Panc1 (cell line): ENCODE measurements at regions not wholly inside any gene's neighbourhood (a gene's known extent, or its start where the extent isn't known, plus 50 kb on each side); places are given as distances from the start of the nearest gene placed in this dataset.
A peak's percentile ranks its signal among the peaks of the same experiment; 100 is the strongest.

Experiments used
- ATAC-seq: fragments of 200-7000 bp; cut with Tn5 transposase; 2 replicates; pipeline ENCODE4 v1.9.1; 2020; ENCODE audit warnings: mild to moderate bottlenecking, moderate library complexity
- BruUV-seq: library from RNA; stranded (reverse); fragments of 400-500 nt; replicated peaks from 2 replicates; lab custom pipeline; 2021; lab: Mats Ljungman, UMichigan
- CTCF ChIA-PET: fragments of 300-600 bp; sonication (Branson Sonifier 250); formaldehyde crosslinking; loops from one replicate; lab custom pipeline; 2022; ENCODE audit warnings: antibody characterized with exemption; lab: Charles Lee
- POLR2A ChIA-PET: fragments of 300-600 bp; sonication (Branson Sonifier 250); formaldehyde crosslinking; loops from one replicate; lab custom pipeline; 2022; ENCODE audit warnings: antibody characterized with exemption; lab: Charles Lee
- DNase-seq: peaks from one replicate; pipeline ENCODE4 v3.0.0-alpha.2; 2010; ENCODE audit warnings: low read depth, low spot score
- H3K27ac ChIP-seq: 2 replicates; pipeline ENCODE4 v1.5.1; 2011; ENCODE audit warnings: mild to moderate bottlenecking, low read length, inconsistent platforms
- H3K27me3 ChIP-seq: fragments of 200-500 bp; sonication (Bioruptor generic); 2 replicates; pipeline ENCODE4 v1.6.0; 2014; ENCODE audit warnings: low read length, inconsistent platforms; ENCODE audit not compliant: control insufficient read depth, insufficient read depth
- H3K36me3 ChIP-seq: fragments of 200-500 bp; sonication (Bioruptor generic); 2 replicates; pipeline ENCODE4 v1.5.1; 2014; ENCODE audit warnings: inconsistent platforms, mild to moderate bottlenecking, low read length, moderate library complexity; ENCODE audit not compliant: control insufficient read depth, insufficient read depth
- H3K4me1 ChIP-seq: 2 replicates; pipeline ENCODE4 v1.5.1; 2011; ENCODE audit warnings: inconsistent platforms, mild to moderate bottlenecking, low read length, moderate library complexity; ENCODE audit not compliant: control insufficient read depth, insufficient read depth
- H3K4me3 ChIP-seq, 2 experiments: 2 replicates each; pipeline ENCODE4 v1.5.1; 2011 to 2012; ENCODE audit warnings: low read depth in 2 of 2, low read length in 2 of 2, mild to moderate bottlenecking in 2 of 2, inconsistent platforms in 1 of 2, moderate library complexity in 1 of 2
- H3K9me3 ChIP-seq: fragments of 200-500 bp; sonication (Bioruptor generic); 2 replicates; pipeline ENCODE4 v1.5.1; 2014; ENCODE audit warnings: low read depth, mild to moderate bottlenecking, inconsistent platforms, low read length, moderate library complexity; ENCODE audit not compliant: control insufficient read depth, insufficient read depth
- POLR2AphosphoS5 ChIP-seq: IDR thresholded peaks from 2 replicates; pipeline ENCODE4 v1.6.1; 2012; ENCODE audit warnings: mild to moderate bottlenecking, low read depth, low read length, moderate library complexity
- REST ChIP-seq, 2 experiments: IDR thresholded peaks; 2 replicates each; pipeline ENCODE4 v1.6.1; 2011 to 2012; ENCODE audit warnings: low read depth in 2 of 2, control low read depth in 1 of 2, low read length in 1 of 2, mild to moderate bottlenecking in 1 of 2, moderate library complexity in 1 of 2; ENCODE audit not compliant: insufficient read depth in 1 of 2
- SIN3A ChIP-seq: IDR thresholded peaks from 2 replicates; pipeline ENCODE4 v1.6.1; 2012; ENCODE audit warnings: low read depth, mild to moderate bottlenecking, low read length, moderate library complexity, borderline replicate concordance; ENCODE audit not compliant: insufficient read depth
- TCF7L2 ChIP-seq: IDR thresholded peaks from 2 replicates; pipeline ENCODE4 v1.6.1; 2011; ENCODE audit warnings: mild to moderate bottlenecking, low read depth, low read length, inconsistent platforms
- in situ Hi-C: cut with HindIII; loops from 2 replicates; pipeline ENCODE4 v1.10.0; 2016; ENCODE audit warnings: low sequenced_read_pairs, low pct_unique_long_range_greater_than_20kb
- intact Hi-C: fragments of 100-400 bp; cut with micrococcal nuclease; formaldehyde crosslinking; loops from one replicate; pipeline ENCODE4 v1.10.0; 2022; ENCODE audit not compliant: unreplicated experiment
- TF ChIP-seq, protein P1 (sequence below): fragments of 450-650 bp; IDR thresholded peaks from 2 replicates; pipeline ENCODE4 v1.5.1; 2017; ENCODE audit warnings: mild to moderate bottlenecking

GRCh38 chr6:148602136-148602535 is 144.7 kb upstream of the UST start:
- intact Hi-C loops: no loop called here

DNA sequence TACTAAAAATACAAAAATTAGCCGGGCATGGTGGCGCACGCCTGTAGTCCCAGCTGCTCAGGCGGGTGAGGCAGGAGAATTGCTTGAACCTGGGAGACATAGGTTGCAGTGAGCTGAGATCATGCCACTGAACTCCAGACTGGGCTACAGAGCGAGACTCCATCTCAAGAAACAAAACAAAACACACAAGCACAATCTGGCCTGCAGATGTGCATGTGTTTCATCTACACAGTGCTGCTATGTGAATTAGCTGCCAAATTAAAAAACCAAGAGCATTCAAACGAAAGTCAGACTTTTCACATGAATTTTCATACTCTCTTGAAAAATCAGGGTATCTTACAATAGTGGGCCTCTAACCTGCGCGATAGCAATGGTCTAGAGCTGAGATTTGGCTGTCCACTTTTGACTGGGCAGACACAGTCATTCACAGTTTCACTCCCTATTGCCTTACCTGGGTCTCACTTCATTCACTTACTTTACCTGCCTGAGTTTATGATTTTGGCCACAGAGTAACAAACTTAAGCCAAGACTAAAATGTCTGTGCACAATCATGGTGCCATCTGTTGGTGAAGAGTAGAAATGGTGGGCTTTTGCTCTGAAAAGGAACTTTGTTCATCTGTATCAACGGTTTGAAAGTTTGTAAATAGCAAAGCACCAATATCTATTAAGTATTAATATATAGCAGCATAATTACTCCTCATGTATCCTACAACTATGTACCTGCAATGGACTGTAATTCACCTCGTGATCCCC is 138.5 kb upstream of the UST start:
- Histone ChIP-seq H3K27me3 (no peaks in the 10 kb centered on the region), H3K9me3 (no peaks in the 10 kb centered on the region), H3K27ac (no peak overlapping the region), H3K4me3 (no peak overlapping the region), H3K4me1 (no peaks in the 10 kb centered on the region), H3K36me3 (no peaks in the 10 kb centered on the region)
- in situ Hi-C loops (no loop called here), intact Hi-C loops (no loop called here)
- TF ChIP-seq REST (IDR thresholded peaks at IDR 0.05; ENCODE audit: insufficient read depth in 1 of 2, low read depth in 2 of 2, low read length in 1 of 2): no peak
- TF ChIP-seq, protein P1, sequence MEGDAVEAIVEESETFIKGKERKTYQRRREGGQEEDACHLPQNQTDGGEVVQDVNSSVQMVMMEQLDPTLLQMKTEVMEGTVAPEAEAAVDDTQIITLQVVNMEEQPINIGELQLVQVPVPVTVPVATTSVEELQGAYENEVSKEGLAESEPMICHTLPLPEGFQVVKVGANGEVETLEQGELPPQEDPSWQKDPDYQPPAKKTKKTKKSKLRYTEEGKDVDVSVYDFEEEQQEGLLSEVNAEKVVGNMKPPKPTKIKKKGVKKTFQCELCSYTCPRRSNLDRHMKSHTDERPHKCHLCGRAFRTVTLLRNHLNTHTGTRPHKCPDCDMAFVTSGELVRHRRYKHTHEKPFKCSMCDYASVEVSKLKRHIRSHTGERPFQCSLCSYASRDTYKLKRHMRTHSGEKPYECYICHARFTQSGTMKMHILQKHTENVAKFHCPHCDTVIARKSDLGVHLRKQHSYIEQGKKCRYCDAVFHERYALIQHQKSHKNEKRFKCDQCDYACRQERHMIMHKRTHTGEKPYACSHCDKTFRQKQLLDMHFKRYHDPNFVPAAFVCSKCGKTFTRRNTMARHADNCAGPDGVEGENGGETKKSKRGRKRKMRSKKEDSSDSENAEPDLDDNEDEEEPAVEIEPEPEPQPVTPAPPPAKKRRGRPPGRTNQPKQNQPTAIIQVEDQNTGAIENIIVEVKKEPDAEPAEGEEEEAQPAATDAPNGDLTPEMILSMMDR: peak; percentile 49
- ChIA-PET POLR2A (no interaction called here), CTCF (no interaction called here)
- ATAC-seq (no peak), DNase-seq (no peak)
- no TSS peak for BruUV-seq

More at GRCh38 chr6:148602136-148602535, 144.7 kb upstream of the UST start:
- no TSS peak for BruUV-seq
- no peaks in the 10 kb centered on the region for H3K27me3 ChIP-seq
- H3K9me3 ChIP-seq: no peaks in the 10 kb centered on the region
- TF ChIP-seq, protein P1: no peak
- no peak for TF ChIP-seq SIN3A
- no peak for TF ChIP-seq TCF7L2
- TF ChIP-seq POLR2AphosphoS5: no peak
- TF ChIP-seq REST (IDR thresholded peaks at IDR 0.05; ENCODE audit: insufficient read depth in 1 of 2, low read depth in 2 of 2, low read length in 1 of 2): no peak
- in situ Hi-C loops: no loop called here
- DNase-seq: no peak
- H3K36me3 ChIP-seq: no peaks in the 10 kb centered on the region
- H3K4me3 ChIP-seq: no peak overlapping the region
- H3K27ac ChIP-seq: no peak overlapping the region
- ChIA-PET CTCF (interaction anchor here (0.6 kb wide), 1 partner anchor 29 kb away, joined by 3 read pairs; no protein-coding TSS in a partner anchor), POLR2A (no interaction called here)
- no peak for ATAC-seq
- no peaks in the 10 kb centered on the region for H3K4me1 ChIP-seq
